Type B pancreatic cell (in vitro differentiated cells): ENCODE measurements at regions not wholly inside any gene's neighbourhood (a gene's known extent, or its start where the extent isn't known, plus 50 kb on each side); places are given as distances from the start of the nearest gene placed in this dataset.

ENCODE experiments used
- DNase-seq: peaks from one replicate; pipeline ENCODE4 v3.0.0; 2021; ENCODE audit warnings: mixed read lengths; ENCODE audit not compliant: unreplicated experiment; ENCODE audit errors: extremely low spot score
- H3K27ac Mint-ChIP-seq: 2 replicates; pipeline ENCODE4 v1.8.0; 2021; ENCODE audit warnings: mild to moderate bottlenecking, mixed read lengths
- H3K27me3 Mint-ChIP-seq: 2 replicates; pipeline ENCODE4 v1.8.0; 2021; ENCODE audit warnings: mixed read lengths
- H3K36me3 Mint-ChIP-seq: 2 replicates; pipeline ENCODE4 v1.8.0; 2021; ENCODE audit warnings: mixed read lengths
- H3K4me1 Mint-ChIP-seq: one replicate; pipeline ENCODE4 v1.8.0; 2021; ENCODE audit warnings: mixed read lengths; ENCODE audit not compliant: unreplicated experiment
- H3K4me3 Mint-ChIP-seq: 2 replicates; pipeline ENCODE4 v1.8.0; 2021; ENCODE audit warnings: mild to moderate bottlenecking, mixed read lengths
- H3K9me3 Mint-ChIP-seq: 2 replicates; pipeline ENCODE4 v1.8.0; 2021; ENCODE audit warnings: mixed read lengths
- CTCF ChIP-seq: fragments of 200-600 bp; sonication (generic); conservative IDR thresholded peaks from 2 replicates; pipeline ENCODE4 v1.5.0; 2021; ENCODE audit warnings: antibody characterized with exemption, mild to moderate bottlenecking

GRCh38 chr12:18141048-18141982, 51.3 kb upstream of the RERGL start:
- H3K36me3 Mint-ChIP-seq, result no peaks in the 10 kb centered on the region

GRCh38 chr12:18139989-18140596, 50.1 kb upstream of the RERGL start:
- H3K4me3 Mint-ChIP-seq, result no peak overlapping the region
- peak; percentile 89 for TF ChIP-seq CTCF
- no peaks in the 10 kb centered on the region for H3K9me3 Mint-ChIP-seq
- no peaks in the 10 kb centered on the region for H3K36me3 Mint-ChIP-seq
- no peak for DNase-seq
- H3K27me3 Mint-ChIP-seq, result peaks cover 3% of the 10 kb centered on the region
- no peak overlapping the region for H3K27ac Mint-ChIP-seq
- H3K4me1 Mint-ChIP-seq, result no peaks in the 10 kb centered on the region

More at GRCh38 chr12:18141048-18141982, 51.3 kb upstream of the RERGL start:
- peak overlapping the region; percentile 33 for H3K27ac Mint-ChIP-seq
- H3K4me3 Mint-ChIP-seq, result no peak overlapping the region
- no peaks in the 10 kb centered on the region for H3K9me3 Mint-ChIP-seq
- no peaks in the 10 kb centered on the region for H3K4me1 Mint-ChIP-seq
- no peak for TF ChIP-seq CTCF
- DNase-seq, result no peak
- no peaks in the 10 kb centered on the region for H3K27me3 Mint-ChIP-seq
